Memory B cell (primary cell): ENCODE measurements at regions not wholly inside any gene's neighbourhood (a gene's known extent, or its start where the extent isn't known, plus 50 kb on each side); places are given as distances from the start of the nearest gene placed in this dataset.
"Not testable (repeated sequence)": the region's sequence is repeated elsewhere in the genome, so short reads cannot be mapped to it uniquely, and the experiment has no call there.

Experiments
- ATAC-seq: fragments of 150-1000 bp; cut with Tn5 transposase; 2 replicates; pipeline ENCODE4 v1.10.0; 2021; ENCODE audit warnings: low read depth, mild to moderate bottlenecking, moderate library complexity
- DNase-seq, 2 donors: peaks; one replicate each; pipeline ENCODE4 v3.0.0; 2022; ENCODE audit warnings: low spot score in 2 of 2
- H3K27ac Mint-ChIP-seq: one replicate; pipeline ENCODE4 v1.8.0; 2022; ENCODE audit warnings: mild to moderate bottlenecking, moderate library complexity, mixed read lengths
- H3K27me3 Mint-ChIP-seq: one replicate; pipeline ENCODE4 v1.8.0; 2022; ENCODE audit warnings: mixed read lengths
- H3K36me3 Mint-ChIP-seq: one replicate; pipeline ENCODE4 v1.8.0; 2022; ENCODE audit warnings: mild to moderate bottlenecking, mixed read lengths
- H3K4me1 Mint-ChIP-seq: one replicate; pipeline ENCODE4 v1.8.0; 2022; ENCODE audit warnings: mixed read lengths
- H3K4me3 Mint-ChIP-seq: one replicate; pipeline ENCODE4 v1.8.0; 2022; ENCODE audit warnings: mild to moderate bottlenecking, moderate library complexity, mixed read lengths
- H3K9me3 Mint-ChIP-seq: one replicate; pipeline ENCODE4 v1.8.0; 2022; ENCODE audit warnings: mixed read lengths

GRCh38 chr5:116789522-116789921 is 214.9 kb upstream of the SEMA6A start:
- H3K27ac Mint-ChIP-seq = no peak overlapping the region

GRCh38 chr5:116788851-116789403 is 214.3 kb upstream of the SEMA6A start:
- no peak for DNase-seq
- peaks cover 5% of the 10 kb centered on the region for H3K9me3 Mint-ChIP-seq
- H3K27ac Mint-ChIP-seq = no peak overlapping the region
- H3K36me3 Mint-ChIP-seq = no peaks in the 10 kb centered on the region
- H3K4me3 Mint-ChIP-seq = no peak overlapping the region
- no peak for ATAC-seq
- no peaks in the 10 kb centered on the region for H3K27me3 Mint-ChIP-seq
- no peaks in the 10 kb centered on the region for H3K4me1 Mint-ChIP-seq

More at GRCh38 chr5:116789522-116789921, 214.9 kb upstream of the SEMA6A start:
- H3K27me3 Mint-ChIP-seq = no peaks in the 10 kb centered on the region
- ATAC-seq (no peak), DNase-seq (no peak)
- H3K36me3 Mint-ChIP-seq = no peaks in the 10 kb centered on the region
- H3K4me1 Mint-ChIP-seq = no peaks in the 10 kb centered on the region
- peaks cover 4% of the 10 kb centered on the region for H3K9me3 Mint-ChIP-seq
- H3K4me3 Mint-ChIP-seq = no peak overlapping the region

GRCh38 chr5:116787570-116787969 is 212.9 kb upstream of the SEMA6A start:
- H3K27me3 Mint-ChIP-seq = no peaks in the 10 kb centered on the region
- H3K4me1 Mint-ChIP-seq = no peaks in the 10 kb centered on the region
- H3K27ac Mint-ChIP-seq = no peak overlapping the region
- H3K36me3 Mint-ChIP-seq = no peaks in the 10 kb centered on the region
- H3K9me3 Mint-ChIP-seq = peaks cover 4% of the 10 kb centered on the region
- H3K4me3 Mint-ChIP-seq = no peak overlapping the region
- ATAC-seq (no peak), DNase-seq (no peak)

GRCh38 chr5:116785106-116785505 is 210.5 kb upstream of the SEMA6A start:
- peaks cover 4% of the 10 kb centered on the region for H3K9me3 Mint-ChIP-seq
- ATAC-seq (no peak), DNase-seq (no peak)
- no peak overlapping the region for H3K4me3 Mint-ChIP-seq
- H3K4me1 Mint-ChIP-seq = no peaks in the 10 kb centered on the region
- H3K27ac Mint-ChIP-seq = no peak overlapping the region
- H3K36me3 Mint-ChIP-seq = no peaks in the 10 kb centered on the region
- no peaks in the 10 kb centered on the region for H3K27me3 Mint-ChIP-seq

GRCh38 chr5:116779846-116780245 is 205.2 kb upstream of the SEMA6A start:
- Mint-ChIP-seq H3K27ac (no peak overlapping the region), H3K4me1 (no peaks in the 10 kb centered on the region), H3K9me3 (peaks cover 1% of the 10 kb centered on the region), H3K36me3 (no peaks in the 10 kb centered on the region), H3K4me3 (no peak overlapping the region), H3K27me3 (no peaks in the 10 kb centered on the region)
- ATAC-seq (no peak), DNase-seq (no peak)

GRCh38 chr5:116778651-116779280 is 204.1 kb upstream of the SEMA6A start:
- Mint-ChIP-seq H3K4me3 (no peak overlapping the region), H3K9me3 (no peaks in the 10 kb centered on the region), H3K27me3 (no peaks in the 10 kb centered on the region)

GRCh38 chr5:116778032-116778431 is 203.4 kb upstream of the SEMA6A start:
- H3K27ac Mint-ChIP-seq = no peak overlapping the region
- no peaks in the 10 kb centered on the region for H3K27me3 Mint-ChIP-seq
- DNase-seq (no peak), ATAC-seq (no peak)
- no peaks in the 10 kb centered on the region for H3K9me3 Mint-ChIP-seq
- H3K4me1 Mint-ChIP-seq = no peaks in the 10 kb centered on the region
- H3K36me3 Mint-ChIP-seq = no peaks in the 10 kb centered on the region
- H3K4me3 Mint-ChIP-seq = no peak overlapping the region

More at GRCh38 chr5:116778651-116779280, 204.1 kb upstream of the SEMA6A start:
- Mint-ChIP-seq H3K4me1 (no peaks in the 10 kb centered on the region), H3K36me3 (no peaks in the 10 kb centered on the region), H3K27ac (no peak overlapping the region)
- no peak for DNase-seq
- no peak for ATAC-seq

GRCh38 chr5:116773926-116774325 is 199.3 kb upstream of the SEMA6A start:
- Mint-ChIP-seq H3K36me3 (no peaks in the 10 kb centered on the region), H3K27me3 (no peaks in the 10 kb centered on the region), H3K4me1 (no peaks in the 10 kb centered on the region), H3K27ac (no peak overlapping the region), H3K4me3 (no peak overlapping the region), H3K9me3 (no peaks in the 10 kb centered on the region)
- ATAC-seq (no peak), DNase-seq (no peak)

- ATAC-seq = no peak
- Mint-ChIP-seq H3K4me3 (no peak overlapping the region), H3K27me3 (no peaks in the 10 kb centered on the region), H3K4me1 (no peaks in the 10 kb centered on the region), H3K36me3 (no peaks in the 10 kb centered on the region), H3K9me3 (no peaks in the 10 kb centered on the region), H3K27ac (no peak overlapping the region)
- no peak for DNase-seq
Measured at GRCh38 chr5:116772806-116773205, 198.2 kb upstream of the SEMA6A start.

- Mint-ChIP-seq H3K27me3 (no peaks in the 10 kb centered on the region), H3K4me1 (no peaks in the 10 kb centered on the region), H3K4me3 (no peak overlapping the region), H3K36me3 (no peaks in the 10 kb centered on the region), H3K27ac (no peak overlapping the region), H3K9me3 (no peaks in the 10 kb centered on the region)
- no peak for DNase-seq
- ATAC-seq = no peak
Measured at GRCh38 chr5:116772152-116772501, 197.5 kb upstream of the SEMA6A start.

- Mint-ChIP-seq H3K27ac (no peak overlapping the region), H3K9me3 (no peaks in the 10 kb centered on the region), H3K4me3 (no peak overlapping the region), H3K4me1 (no peaks in the 10 kb centered on the region), H3K36me3 (no peaks in the 10 kb centered on the region), H3K27me3 (no peaks in the 10 kb centered on the region)
- no peak for ATAC-seq
- DNase-seq = no peak
Measured at GRCh38 chr5:116771466-116772151, 197.0 kb upstream of the SEMA6A start.

GRCh38 chr5:116769953-116770352 is 195.3 kb upstream of the SEMA6A start:
- DNase-seq, ATAC-seq, H3K27ac Mint-ChIP-seq, H3K27me3 Mint-ChIP-seq, H3K4me3 Mint-ChIP-seq, H3K36me3 Mint-ChIP-seq, H3K9me3 Mint-ChIP-seq, H3K4me1 Mint-ChIP-seq: not testable (repeated sequence)

- H3K36me3 Mint-ChIP-seq = no peaks in the 10 kb centered on the region
- H3K9me3 Mint-ChIP-seq = no peaks in the 10 kb centered on the region
- H3K27ac Mint-ChIP-seq = no peak overlapping the region
- H3K27me3 Mint-ChIP-seq = peaks cover 4% of the 10 kb centered on the region
- no peaks in the 10 kb centered on the region for H3K4me1 Mint-ChIP-seq
- no peak for DNase-seq
- H3K4me3 Mint-ChIP-seq = no peak overlapping the region
- ATAC-seq = no peak
Measured at GRCh38 chr5:116769470-116769869, 194.8 kb upstream of the SEMA6A start.

- no peak for ATAC-seq
- H3K4me1 Mint-ChIP-seq = peaks cover 4% of the 10 kb centered on the region
- no peaks in the 10 kb centered on the region for H3K9me3 Mint-ChIP-seq
- H3K27ac Mint-ChIP-seq = no peak overlapping the region
- H3K36me3 Mint-ChIP-seq = no peaks in the 10 kb centered on the region
- H3K4me3 Mint-ChIP-seq = no peak overlapping the region
- DNase-seq = no peak
- peaks cover 8% of the 10 kb centered on the region for H3K27me3 Mint-ChIP-seq
Measured at GRCh38 chr5:116766470-116766947, 191.9 kb upstream of the SEMA6A start.
